Upper lobe of left lung (tissue), 6 donors: ENCODE measurements at regions not wholly inside any gene's neighbourhood (a gene's known extent, or its start where the extent isn't known, plus 50 kb on each side); places are given as distances from the start of the nearest gene placed in this dataset.

ENCODE experiments used
- ATAC-seq, 2 donors: fragments of 200-7000 bp; cut with Tn5 transposase; one replicate each; pipeline ENCODE4 v1.9.1; 2022; ENCODE audit warnings: mild to moderate bottlenecking in 2 of 2, moderate library complexity in 2 of 2; ENCODE audit not compliant: low FRiP score in 2 of 2
- DNase-seq, 2 donors: peaks; one replicate each; pipeline ENCODE4 v3.0.0-alpha.2; 2019 to 2020
- H3K27ac ChIP-seq, 4 donors: fragments of 200-600 bp; sonication (generic); one replicate each; pipeline ENCODE4 v1.5.1; 2016 to 2019
- H3K27me3 ChIP-seq, 4 donors: fragments of 200-600 bp; sonication (generic); one replicate each; pipeline ENCODE4 v1.5.1; 2017 to 2019
- H3K36me3 ChIP-seq, 4 donors: fragments of 200-600 bp; sonication (generic); one replicate each; pipeline ENCODE4 v1.5.1; 2016 to 2019
- H3K4me1 ChIP-seq, 4 donors: fragments of 200-600 bp; sonication (generic); one replicate each; pipeline ENCODE4 v1.5.1; 2018 to 2019
- H3K4me3 ChIP-seq, 4 donors: fragments of 200-600 bp; sonication (generic); one replicate each; pipeline ENCODE4 v1.5.1; 2017 to 2019; ENCODE audit warnings: mild to moderate bottlenecking in 2 of 4, moderate library complexity in 1 of 4
- H3K9me3 ChIP-seq, 4 donors: fragments of 200-600 bp; sonication (generic); one replicate each; pipeline ENCODE4 v1.5.1; 2018 to 2019
- EP300 ChIP-seq, 4 donors: sonication (generic); formaldehyde crosslinking; IDR thresholded peaks; one replicate each; pipeline ENCODE4 v1.5.1; 2017; ENCODE audit warnings: antibody characterized with exemption in 4 of 4, control low read depth in 2 of 4
- POLR2A ChIP-seq, 4 donors: fragments of 450-650 bp; IDR thresholded peaks; one replicate each; pipeline ENCODE4 v1.5.1; 2016 to 2017; ENCODE audit warnings: antibody characterized with exemption in 4 of 4, mild to moderate bottlenecking in 2 of 4
- POLR2AphosphoS5 ChIP-seq, 2 donors: sonication (generic); formaldehyde crosslinking; IDR thresholded peaks; one replicate each; pipeline ENCODE4 v1.5.1; 2017; ENCODE audit warnings: antibody characterized with exemption in 2 of 2
- WGBS, 2 donors: methylation state at CpG; one replicate each; pipeline ENCODE4 v1.1.5; 2017 to 2018; 5-methylcytosine and 5-hydroxymethylcytosine counted together
- TF ChIP-seq, protein P1 (sequence below), 6 experiments: fragments of 450-650 bp in 4 of 6; fragments of 200-600 bp in 2 of 6; sonication (generic) in 2 of 6; IDR thresholded peaks; one replicate each; pipeline ENCODE4 v1.5.1; 2016 to 2019; ENCODE audit warnings: antibody characterized with exemption in 6 of 6
- donor health status: DM: no; HTN: no; CAD: no; lungs with moderate emphysema.
- donor health status: DM: no; HTN: yes; CAD: no; lungs with severe emphysema.

DNA sequence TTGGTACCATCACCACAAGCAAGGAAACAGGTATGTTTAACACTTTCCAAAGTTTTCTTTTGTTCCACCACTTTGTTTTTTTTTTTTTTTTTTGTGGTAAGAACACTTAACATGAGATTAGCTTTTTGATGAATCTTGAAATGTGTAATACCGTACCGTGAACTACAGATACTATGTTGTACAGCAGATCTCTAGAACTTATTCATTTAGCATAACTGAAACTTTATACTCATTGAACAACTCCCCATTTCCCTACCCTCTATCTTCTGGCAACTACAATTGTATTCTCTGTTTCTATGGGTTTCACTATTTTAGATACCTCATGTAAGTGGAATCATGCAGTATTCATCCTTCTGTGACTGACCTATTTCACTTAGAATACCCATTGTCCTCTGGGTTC lies 162.7 kb upstream of the ITGB1 start:
- peaks cover 15 to 53% (median 27%) of the 10 kb centered on the region in 4 donors for H3K4me1 ChIP-seq
- no peaks in the 10 kb centered on the region for H3K9me3 ChIP-seq
- 89 to 100% methylated on average over 2 of the region's 2 CpGs for WGBS, 2 donors
- no peak for ATAC-seq
- no peak for DNase-seq
- TF ChIP-seq EP300 (IDR thresholded peaks at IDR 0.05) (no peak), POLR2AphosphoS5 (IDR thresholded peaks at IDR 0.05) (no peak), POLR2A (IDR thresholded peaks at IDR 0.05) (no peak)
- TF ChIP-seq, protein P1, sequence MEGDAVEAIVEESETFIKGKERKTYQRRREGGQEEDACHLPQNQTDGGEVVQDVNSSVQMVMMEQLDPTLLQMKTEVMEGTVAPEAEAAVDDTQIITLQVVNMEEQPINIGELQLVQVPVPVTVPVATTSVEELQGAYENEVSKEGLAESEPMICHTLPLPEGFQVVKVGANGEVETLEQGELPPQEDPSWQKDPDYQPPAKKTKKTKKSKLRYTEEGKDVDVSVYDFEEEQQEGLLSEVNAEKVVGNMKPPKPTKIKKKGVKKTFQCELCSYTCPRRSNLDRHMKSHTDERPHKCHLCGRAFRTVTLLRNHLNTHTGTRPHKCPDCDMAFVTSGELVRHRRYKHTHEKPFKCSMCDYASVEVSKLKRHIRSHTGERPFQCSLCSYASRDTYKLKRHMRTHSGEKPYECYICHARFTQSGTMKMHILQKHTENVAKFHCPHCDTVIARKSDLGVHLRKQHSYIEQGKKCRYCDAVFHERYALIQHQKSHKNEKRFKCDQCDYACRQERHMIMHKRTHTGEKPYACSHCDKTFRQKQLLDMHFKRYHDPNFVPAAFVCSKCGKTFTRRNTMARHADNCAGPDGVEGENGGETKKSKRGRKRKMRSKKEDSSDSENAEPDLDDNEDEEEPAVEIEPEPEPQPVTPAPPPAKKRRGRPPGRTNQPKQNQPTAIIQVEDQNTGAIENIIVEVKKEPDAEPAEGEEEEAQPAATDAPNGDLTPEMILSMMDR (IDR thresholded peaks at IDR 0.05) = no peak
- H3K4me3 ChIP-seq = no peak overlapping the region
- H3K27me3 ChIP-seq = no peaks in the 10 kb centered on the region
- H3K36me3 ChIP-seq = no peaks in the 10 kb centered on the region
- no peak overlapping the region for H3K27ac ChIP-seq

DNA sequence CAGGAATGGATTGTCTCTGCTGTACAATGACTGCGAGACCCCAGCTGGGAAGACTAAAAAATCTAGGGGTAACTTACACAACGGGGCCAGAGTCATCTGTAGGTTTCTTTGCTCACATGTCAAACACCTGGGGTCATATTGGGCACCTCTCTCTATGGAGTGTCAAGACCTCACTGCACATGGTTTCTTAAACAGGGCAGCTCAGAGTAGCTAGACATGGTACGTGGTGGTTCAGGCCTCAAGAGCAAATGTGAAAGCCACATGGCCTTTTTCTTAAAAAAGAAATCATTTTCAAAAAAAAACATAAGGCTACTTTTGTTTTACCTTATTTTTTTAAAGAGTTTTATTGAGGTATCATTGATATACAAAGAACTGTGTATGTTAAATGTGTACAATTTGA lies 162.2 kb upstream of the ITGB1 start:
- TF ChIP-seq, protein P1 (IDR thresholded peaks at IDR 0.05) = no peak
- no peak for TF ChIP-seq POLR2A (IDR thresholded peaks at IDR 0.05)
- TF ChIP-seq EP300 (IDR thresholded peaks at IDR 0.05) = no peak
- TF ChIP-seq POLR2AphosphoS5 (IDR thresholded peaks at IDR 0.05) = no peak
- Histone ChIP-seq H3K4me3 (no peak overlapping the region), H3K36me3 (no peaks in the 10 kb centered on the region), H3K27ac (no peak overlapping the region), H3K27me3 (no peaks in the 10 kb centered on the region), H3K4me1 (peaks cover 17 to 51% (median 26%) of the 10 kb centered on the region in 4 donors), H3K9me3 (no peaks in the 10 kb centered on the region)
- no peak for DNase-seq
- WGBS, 2 donors = 87 to 89% methylated on average over 3 of the region's 3 CpGs
- no peak for ATAC-seq

DNA sequence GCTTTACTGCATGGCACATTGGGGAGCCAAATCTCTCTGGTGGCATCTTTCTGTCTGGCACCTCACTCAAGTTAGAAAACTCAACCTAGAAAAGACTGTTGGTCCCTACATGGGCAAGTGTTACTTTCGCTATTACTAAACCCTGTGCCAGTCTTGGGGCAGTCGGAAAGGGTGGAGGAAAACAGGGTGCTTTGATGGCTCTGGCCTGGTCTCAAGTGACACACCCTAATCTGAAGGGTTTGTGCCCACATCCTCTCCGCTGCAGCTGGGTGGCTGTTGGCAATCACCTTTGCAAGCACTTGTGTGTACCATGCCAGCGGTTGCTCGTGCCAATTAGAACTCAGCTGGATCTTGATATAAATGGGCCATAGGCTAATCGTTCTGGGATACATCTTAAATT lies 159.8 kb upstream of the ITGB1 start:
- Histone ChIP-seq H3K36me3 (no peaks in the 10 kb centered on the region), H3K27ac (no peak overlapping the region), H3K9me3 (no peaks in the 10 kb centered on the region), H3K27me3 (no peaks in the 10 kb centered on the region), H3K4me3 (no peak overlapping the region), H3K4me1 (peaks cover 15 to 35% (median 23%) of the 10 kb centered on the region in 4 donors)
- ATAC-seq (no peak), DNase-seq (peak in 1 of 2 donors; percentile 80)
- TF ChIP-seq POLR2AphosphoS5 (IDR thresholded peaks at IDR 0.05) (no peak), POLR2A (IDR thresholded peaks at IDR 0.05) (no peak), EP300 (IDR thresholded peaks at IDR 0.05) (no peak)
- TF ChIP-seq, protein P1 (IDR thresholded peaks at IDR 0.05) = no peak
- WGBS, 2 donors = 72 to 75% methylated on average over 3 to 6 of the region's 6 CpGs

GRCh38 chr10:33117230-33117629 lies 159.2 kb upstream of the ITGB1 start:
- ATAC-seq (peak in 1 of 2 donors; percentile 5), DNase-seq (no peak)
- H3K36me3 ChIP-seq = no peaks in the 10 kb centered on the region
- H3K9me3 ChIP-seq = no peaks in the 10 kb centered on the region
- WGBS, 2 donors = 80 to 86% methylated on average over 6 of the region's 6 CpGs
- H3K27me3 ChIP-seq = no peaks in the 10 kb centered on the region
- no peak overlapping the region for H3K4me3 ChIP-seq
- H3K27ac ChIP-seq = no peak overlapping the region
- TF ChIP-seq, protein P1 (IDR thresholded peaks at IDR 0.05) = no peak
- TF ChIP-seq POLR2AphosphoS5 (IDR thresholded peaks at IDR 0.05) = no peak
- TF ChIP-seq EP300 (IDR thresholded peaks at IDR 0.05) = no peak
- TF ChIP-seq POLR2A (IDR thresholded peaks at IDR 0.05) = no peak
- peaks cover 12 to 30% (median 19%) of the 10 kb centered on the region in 4 donors for H3K4me1 ChIP-seq
